ENCODE measurements at regions not wholly inside any gene's neighbourhood (a gene's known extent, or its start where the extent isn't known, plus 50 kb on each side); places are given as distances from the start of the nearest gene placed in this dataset.

DNA sequence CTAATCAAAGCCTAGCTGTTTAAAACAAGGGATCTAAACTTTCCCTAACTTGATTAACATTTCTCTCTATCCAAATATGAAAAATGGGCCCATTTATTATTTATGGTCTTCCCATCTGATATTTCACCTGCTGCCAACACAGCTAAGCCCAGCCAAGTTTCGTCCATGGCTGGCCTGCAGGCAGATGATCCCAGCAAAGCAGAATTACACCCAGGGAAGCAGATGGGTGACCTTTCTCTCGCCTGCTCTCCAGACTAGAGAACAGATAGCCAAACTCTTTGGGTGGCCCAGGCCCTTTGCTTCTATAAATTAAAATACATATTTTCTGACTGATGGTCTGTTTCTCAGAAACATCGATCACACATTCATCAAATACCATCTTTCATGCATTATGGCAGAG is 1038.8 kb downstream of the AGBL1 start:
- DNase-seq (ENCODE audit: low read depth) = no peak

DNA sequence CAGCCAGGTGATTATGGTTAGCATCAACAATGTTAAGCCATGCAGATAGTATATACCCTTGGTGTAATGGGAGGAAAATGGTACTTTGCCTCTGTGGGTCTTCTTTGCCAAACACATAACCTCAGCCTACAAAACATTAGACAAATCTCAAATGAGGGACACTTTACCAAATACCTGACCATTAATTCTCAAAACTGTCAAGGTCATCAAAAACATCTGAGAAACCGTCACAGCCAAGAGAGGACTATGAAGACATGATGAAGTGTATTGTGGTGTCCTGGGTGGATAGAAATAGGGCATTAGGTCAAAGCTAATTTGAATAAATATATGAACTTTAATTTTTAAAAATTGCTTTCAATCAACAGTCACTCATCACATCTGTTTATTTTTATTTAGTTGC is 1036.1 kb downstream of the AGBL1 start:
- H3K4me3 ChIP-seq (ENCODE audit: low read depth, low read length) = no peak overlapping the region
- no peak for DNase-seq (ENCODE audit: low read depth)
- TF ChIP-seq, protein P1, sequence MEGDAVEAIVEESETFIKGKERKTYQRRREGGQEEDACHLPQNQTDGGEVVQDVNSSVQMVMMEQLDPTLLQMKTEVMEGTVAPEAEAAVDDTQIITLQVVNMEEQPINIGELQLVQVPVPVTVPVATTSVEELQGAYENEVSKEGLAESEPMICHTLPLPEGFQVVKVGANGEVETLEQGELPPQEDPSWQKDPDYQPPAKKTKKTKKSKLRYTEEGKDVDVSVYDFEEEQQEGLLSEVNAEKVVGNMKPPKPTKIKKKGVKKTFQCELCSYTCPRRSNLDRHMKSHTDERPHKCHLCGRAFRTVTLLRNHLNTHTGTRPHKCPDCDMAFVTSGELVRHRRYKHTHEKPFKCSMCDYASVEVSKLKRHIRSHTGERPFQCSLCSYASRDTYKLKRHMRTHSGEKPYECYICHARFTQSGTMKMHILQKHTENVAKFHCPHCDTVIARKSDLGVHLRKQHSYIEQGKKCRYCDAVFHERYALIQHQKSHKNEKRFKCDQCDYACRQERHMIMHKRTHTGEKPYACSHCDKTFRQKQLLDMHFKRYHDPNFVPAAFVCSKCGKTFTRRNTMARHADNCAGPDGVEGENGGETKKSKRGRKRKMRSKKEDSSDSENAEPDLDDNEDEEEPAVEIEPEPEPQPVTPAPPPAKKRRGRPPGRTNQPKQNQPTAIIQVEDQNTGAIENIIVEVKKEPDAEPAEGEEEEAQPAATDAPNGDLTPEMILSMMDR (IDR thresholded peaks at IDR 0.05; ENCODE audit: control insufficient read depth, extremely low read depth, insufficient read depth) = no peak

More for the DNA sequence above, 1038.8 kb downstream of the AGBL1 start:
- TF ChIP-seq, protein P1 (IDR thresholded peaks at IDR 0.05; ENCODE audit: control insufficient read depth, extremely low read depth, insufficient read depth) = no peak
- H3K4me3 ChIP-seq (ENCODE audit: low read depth, low read length) = no peak overlapping the region

DNA sequence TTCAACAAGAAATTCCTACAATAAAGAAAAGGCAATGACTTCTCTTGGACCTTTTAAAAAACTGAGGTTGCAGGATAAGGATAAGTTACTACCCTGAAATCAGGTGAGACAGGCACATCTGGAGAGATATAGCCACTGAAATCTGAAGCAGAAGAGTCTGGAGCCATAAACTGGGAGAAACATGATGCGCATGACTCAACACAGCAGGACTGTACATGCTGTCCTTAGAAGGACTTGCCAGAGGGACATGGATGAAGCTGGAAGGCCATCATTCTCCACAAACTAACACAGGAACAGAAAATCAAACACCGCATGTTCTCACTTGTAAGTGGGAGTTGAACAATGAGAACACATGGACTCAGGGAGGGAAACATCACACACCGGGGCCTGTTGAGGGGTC is 1020.2 kb downstream of the AGBL1 start:
- TF ChIP-seq, protein P1 (IDR thresholded peaks at IDR 0.05; ENCODE audit: control insufficient read depth, extremely low read depth, insufficient read depth) = no peak
- DNase-seq (ENCODE audit: low read depth) = no peak
- no peak overlapping the region for H3K4me3 ChIP-seq (ENCODE audit: low read depth, low read length)

DNA sequence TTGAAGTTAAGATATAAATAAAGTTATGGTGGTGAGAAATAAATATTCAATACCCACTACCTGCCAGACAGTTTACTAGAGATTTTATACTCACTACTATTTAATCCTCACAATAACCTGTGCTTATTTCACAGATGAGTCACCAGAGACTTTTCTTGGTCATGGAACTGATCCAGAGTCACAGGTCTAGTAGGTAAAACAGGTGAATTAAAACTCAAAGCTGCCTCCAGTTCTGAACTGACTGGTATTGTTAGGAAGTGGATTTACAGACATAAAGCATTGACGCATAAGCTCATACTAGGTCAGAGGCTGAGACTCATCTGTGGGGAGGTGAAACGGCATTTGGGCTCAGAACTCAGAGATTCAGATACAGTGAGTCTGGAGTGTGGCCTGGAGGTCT is 1009.9 kb downstream of the AGBL1 start:
- TF ChIP-seq, protein P1 (IDR thresholded peaks at IDR 0.05; ENCODE audit: control insufficient read depth, extremely low read depth, insufficient read depth) = no peak
- no peak overlapping the region for H3K4me3 ChIP-seq (ENCODE audit: low read depth, low read length)
- DNase-seq (ENCODE audit: low read depth) = no peak

DNA sequence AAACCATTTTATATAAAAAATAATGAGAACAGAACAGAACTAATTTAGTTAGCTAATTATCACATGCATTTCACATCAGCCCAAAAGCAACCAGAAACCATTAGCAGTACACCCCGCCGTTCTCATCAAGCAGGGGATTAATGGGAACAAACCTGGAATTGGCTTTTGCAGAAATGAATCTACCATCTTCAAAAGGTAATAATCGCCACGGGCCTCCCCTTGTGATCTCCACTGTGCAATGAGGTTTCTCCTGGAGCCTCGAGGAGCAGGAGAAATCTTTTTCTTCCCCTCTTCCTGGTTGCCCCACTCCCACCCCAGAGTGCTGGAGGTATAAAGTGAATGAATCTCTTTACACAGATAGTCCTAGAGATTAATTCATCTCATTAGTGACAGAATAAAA is 1003.5 kb downstream of the AGBL1 start:
- H3K4me3 ChIP-seq (ENCODE audit: low read depth, low read length) = no peak overlapping the region
- TF ChIP-seq, protein P1 (IDR thresholded peaks at IDR 0.05; ENCODE audit: control insufficient read depth, extremely low read depth, insufficient read depth) = no peak
- no peak for DNase-seq (ENCODE audit: low read depth)

DNA sequence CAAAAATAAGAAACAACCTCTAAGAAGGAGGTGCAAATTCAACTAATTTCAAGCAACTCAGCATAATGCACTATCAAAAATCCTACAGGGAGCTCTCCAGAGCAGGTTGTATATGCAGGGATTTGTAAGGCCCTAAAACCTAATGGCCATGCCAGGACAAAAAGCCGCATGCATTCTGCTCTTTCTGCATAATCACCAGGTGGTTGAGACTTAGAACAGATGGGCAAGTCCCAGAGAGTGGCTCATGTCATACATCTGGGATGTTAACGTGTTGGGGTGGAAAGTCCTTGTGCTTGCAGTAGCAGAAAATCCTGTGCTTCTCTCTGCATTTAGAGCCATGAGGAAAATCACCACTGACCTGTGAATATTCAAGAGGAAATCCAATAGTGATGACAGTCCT is 1002.9 kb downstream of the AGBL1 start:
- H3K4me3 ChIP-seq (ENCODE audit: low read depth, low read length) = no peak overlapping the region
- DNase-seq (ENCODE audit: low read depth) = no peak
- TF ChIP-seq, protein P1 (IDR thresholded peaks at IDR 0.05; ENCODE audit: control insufficient read depth, extremely low read depth, insufficient read depth) = no peak

DNA sequence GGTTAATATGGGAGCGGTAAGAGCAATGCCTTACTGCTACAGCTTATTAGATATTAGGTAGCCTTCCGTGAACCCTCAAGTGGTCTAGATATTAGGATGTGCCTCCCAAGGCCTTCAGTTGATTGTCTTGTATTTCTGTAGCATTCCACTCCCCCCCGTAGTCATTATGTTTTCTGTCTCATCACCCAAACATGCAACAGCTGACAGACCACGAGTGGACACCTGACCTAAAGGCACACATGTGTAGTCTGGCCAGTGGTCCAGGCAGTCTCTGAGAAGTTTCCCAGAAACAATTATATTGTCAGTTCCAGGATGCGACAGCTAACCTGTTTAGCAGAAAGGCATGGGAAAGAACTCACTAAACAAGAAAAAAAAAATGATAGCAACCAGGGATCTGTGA is 1000.9 kb downstream of the AGBL1 start:
- TF ChIP-seq, protein P1 (IDR thresholded peaks at IDR 0.05; ENCODE audit: control insufficient read depth, extremely low read depth, insufficient read depth) = no peak
- H3K4me3 ChIP-seq (ENCODE audit: low read depth, low read length) = no peak overlapping the region

More for the DNA sequence above, 1000.9 kb downstream of the AGBL1 start:
- no peak for DNase-seq (ENCODE audit: low read depth)
